Liver (tissue), 3 donors: ENCODE measurements at regions not wholly inside any gene's neighbourhood (a gene's known extent, or its start where the extent isn't known, plus 50 kb on each side); places are given as distances from the start of the nearest gene placed in this dataset.

Experiments used
- SP1 ChIP-seq: IDR thresholded peaks from 2 replicates; pipeline ENCODE4 v1.6.1; 2018; ENCODE audit warnings: antibody characterized with exemption, mild to moderate bottlenecking
- TF ChIP-seq, protein P1 (sequence below): fragments of 150-350 bp; IDR thresholded peaks from 2 replicates; pipeline ENCODE4 v1.5.1; 2017; ENCODE audit warnings: improper control_type of control experiment, low read depth, low read length; ENCODE audit not compliant: missing input control
- donor health status: healthy.
- donor health status: healthy.

DNA sequence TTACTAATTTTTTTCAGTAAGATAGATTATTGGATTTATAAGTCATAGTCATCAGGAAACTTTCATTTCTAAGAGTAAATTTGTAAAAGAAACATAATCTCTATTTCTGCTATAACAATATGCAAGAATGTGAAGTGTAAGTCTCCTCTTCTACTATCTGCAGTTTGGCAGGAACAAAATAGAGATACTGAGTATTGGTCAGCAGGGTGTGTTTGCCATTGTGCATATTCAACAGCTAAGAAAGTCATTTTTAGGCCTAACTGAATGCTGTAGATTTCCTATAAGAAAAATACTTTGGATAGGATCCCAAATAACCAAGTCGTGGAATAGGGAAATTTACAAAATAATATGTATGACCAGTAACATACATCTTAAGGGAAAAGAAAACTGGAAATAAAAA is 253.3 kb upstream of the EPHA5 start:
- TF ChIP-seq, protein P1, sequence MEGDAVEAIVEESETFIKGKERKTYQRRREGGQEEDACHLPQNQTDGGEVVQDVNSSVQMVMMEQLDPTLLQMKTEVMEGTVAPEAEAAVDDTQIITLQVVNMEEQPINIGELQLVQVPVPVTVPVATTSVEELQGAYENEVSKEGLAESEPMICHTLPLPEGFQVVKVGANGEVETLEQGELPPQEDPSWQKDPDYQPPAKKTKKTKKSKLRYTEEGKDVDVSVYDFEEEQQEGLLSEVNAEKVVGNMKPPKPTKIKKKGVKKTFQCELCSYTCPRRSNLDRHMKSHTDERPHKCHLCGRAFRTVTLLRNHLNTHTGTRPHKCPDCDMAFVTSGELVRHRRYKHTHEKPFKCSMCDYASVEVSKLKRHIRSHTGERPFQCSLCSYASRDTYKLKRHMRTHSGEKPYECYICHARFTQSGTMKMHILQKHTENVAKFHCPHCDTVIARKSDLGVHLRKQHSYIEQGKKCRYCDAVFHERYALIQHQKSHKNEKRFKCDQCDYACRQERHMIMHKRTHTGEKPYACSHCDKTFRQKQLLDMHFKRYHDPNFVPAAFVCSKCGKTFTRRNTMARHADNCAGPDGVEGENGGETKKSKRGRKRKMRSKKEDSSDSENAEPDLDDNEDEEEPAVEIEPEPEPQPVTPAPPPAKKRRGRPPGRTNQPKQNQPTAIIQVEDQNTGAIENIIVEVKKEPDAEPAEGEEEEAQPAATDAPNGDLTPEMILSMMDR: no peak
- no peak for TF ChIP-seq SP1
